ENCODE measurements at regions not wholly inside any gene's neighbourhood (a gene's known extent, or its start where the extent isn't known, plus 50 kb on each side); places are given as distances from the start of the nearest gene placed in this dataset.

- TF ChIP-seq CTCF (conservative IDR thresholded peaks at IDR 0.05) (no peak), ZFX (IDR thresholded peaks at IDR 0.05) (no peak)
Measured at GRCh38 chr3:106083207-106083606, 214.4 kb upstream of the CBLB start.
